Lower leg skin (tissue), 3 donors: ENCODE measurements at regions not wholly inside any gene's neighbourhood (a gene's known extent, or its start where the extent isn't known, plus 50 kb on each side); places are given as distances from the start of the nearest gene placed in this dataset.

Experiments
- CTCF ChIP-seq, 3 donors: fragments of 450-650 bp; IDR thresholded peaks; one replicate each; pipeline ENCODE4 v1.5.1; 2016; ENCODE audit warnings: antibody characterized with exemption in 3 of 3, mild to moderate bottlenecking in 3 of 3, moderate library complexity in 2 of 3
- POLR2A ChIP-seq, 2 donors: fragments of 450-650 bp; IDR thresholded peaks; one replicate each; pipeline ENCODE4 v1.6.1; 2016 to 2017; ENCODE audit warnings: antibody characterized with exemption in 2 of 2, mild to moderate bottlenecking in 1 of 2, moderate library complexity in 1 of 2

- TF ChIP-seq CTCF (IDR thresholded peaks at IDR 0.05) = no peak
- no peak for TF ChIP-seq POLR2A (IDR thresholded peaks at IDR 0.05)
Measured at GRCh38 chr18:22286585-22286984, 117.2 kb downstream of the GATA6 start.
